K562 (cell line): ENCODE measurements at regions not wholly inside any gene's neighbourhood (a gene's known extent, or its start where the extent isn't known, plus 50 kb on each side); places are given as distances from the start of the nearest gene placed in this dataset.

Experiments
- ATAC-seq: fragments of 200-7000 bp; cut with Tn5 transposase; 3 replicates; pipeline ENCODE4 v1.9.1; 2020; ENCODE audit warnings: moderate library complexity
- BruUV-seq: library from RNA; stranded (reverse); fragments of 400-500 nt; replicated peaks from 2 replicates; lab custom pipeline; 2021; lab: Mats Ljungman, UMichigan
- CTCF ChIA-PET: fragments of 300-600 bp; formaldehyde crosslinking; extraction: SDS; loops from one replicate; lab custom pipeline; 2021; ENCODE audit warnings: low intra/inter-chr PET ratio; lab: Yijun Ruan, JAX
- POLR2A ChIA-PET: fragments of 300-600, 350-650 bp; sonication (Branson Sonifier 250); formaldehyde crosslinking; extraction: SDS; loops from one replicate; lab custom pipeline; 2021; ENCODE audit warnings: antibody characterized with exemption, inconsistent platforms; lab: Yijun Ruan, JAX
- DNase-seq, 4 experiments: peaks; one replicate each; pipeline versions ENCODE4 v3.0.0 to v3.0.0-alpha.2; 2011 to 2018; ENCODE audit warnings: low spot score in 3 of 4, mixed read lengths in 3 of 4; ENCODE audit errors: extremely low read depth in 1 of 4
- FAIRE-seq: peaks from 2 replicates; lab custom pipeline; 2011; peaks lifted over from hg19 to GRCh38; lab: Jason Lieb, UNC
- H2AFZ ChIP-seq: 2 replicates; pipeline ENCODE4 v1.6.0; 2011; ENCODE audit warnings: low read depth, low read length, control low read depth, inconsistent platforms
- H3K27ac ChIP-seq: fragments of 200-600 bp; 3 replicates; pipeline ENCODE4 v1.8.0; 2011; ENCODE audit warnings: low read depth, mild to moderate bottlenecking, control low read depth, inconsistent platforms, low read length, moderate library complexity, mixed read lengths; ENCODE audit errors: extremely low read depth
- H3K27me3 ChIP-seq, 2 experiments: fragments of 300-600 bp in 1 of 2; 2 replicates in 1 of 2; 3 replicates in 1 of 2; pipeline versions ENCODE4 v1.6.0 to v1.8.0; 2011; ENCODE audit warnings: inconsistent platforms in 2 of 2, low read length in 2 of 2, mild to moderate bottlenecking in 1 of 2, mixed read lengths in 1 of 2, moderate library complexity in 1 of 2; ENCODE audit not compliant: control insufficient read depth in 2 of 2, insufficient read depth in 2 of 2
- H3K36me3 ChIP-seq: fragments of 300-600 bp; 3 replicates; pipeline ENCODE4 v1.8.0; 2011; ENCODE audit warnings: mild to moderate bottlenecking, low read length, inconsistent platforms; ENCODE audit not compliant: control insufficient read depth, insufficient read depth
- H3K4me1 ChIP-seq, 2 experiments: fragments of 200-600 bp in 1 of 2; replicated peaks in 1 of 2; 2 replicates in 1 of 2; 3 replicates in 1 of 2; pipeline versions ENCODE4 v1.5.1 to v1.8.0; 2011; ENCODE audit warnings: inconsistent platforms in 2 of 2, low read length in 2 of 2, mild to moderate bottlenecking in 1 of 2, mixed read lengths in 1 of 2, moderate library complexity in 1 of 2; ENCODE audit not compliant: control insufficient read depth in 2 of 2, insufficient read depth in 2 of 2
- H3K4me2 ChIP-seq: 2 replicates; pipeline ENCODE4 v1.6.1; 2011; ENCODE audit warnings: low read length, control low read depth, inconsistent platforms, mixed read lengths; ENCODE audit not compliant: insufficient read depth
- H3K4me3 ChIP-seq: fragments of 200-600 bp; sonication (generic), shearing (Covaris generic); 2 replicates; pipeline ENCODE4 v1.5.1; 2016; ENCODE audit warnings: control low read depth, inconsistent platforms
- H3K79me2 ChIP-seq: fragments of 200-600 bp; 3 replicates; pipeline ENCODE4 v1.8.0; 2011; ENCODE audit warnings: low read length, inconsistent platforms; ENCODE audit not compliant: control insufficient read depth, insufficient read depth
- H3K9ac ChIP-seq, 2 experiments: 2 replicates each; pipeline versions ENCODE4 v1.6.0 to v1.6.1; 2011; ENCODE audit warnings: low read depth in 2 of 2, low read length in 2 of 2, control low read depth in 1 of 2, inconsistent platforms in 1 of 2, mild to moderate bottlenecking in 1 of 2, mixed read lengths in 1 of 2; ENCODE audit not compliant: insufficient read depth in 1 of 2
- H3K9me1 ChIP-seq: one replicate; pipeline ENCODE4 v1.6.0; 2011; ENCODE audit warnings: inconsistent platforms, mild to moderate bottlenecking, low read length, moderate library complexity; ENCODE audit not compliant: control insufficient read depth, insufficient read depth
- H3K9me3 ChIP-seq: replicated peaks from 2 replicates; pipeline ENCODE4 v1.5.1; 2011; ENCODE audit warnings: low read depth, low read length, inconsistent platforms; ENCODE audit not compliant: control insufficient read depth, insufficient read depth
- H4K20me1 ChIP-seq: replicated peaks from 2 replicates; pipeline ENCODE4 v1.6.1; 2011; ENCODE audit warnings: low read length, inconsistent platforms, mixed read lengths; ENCODE audit not compliant: control insufficient read depth, insufficient read depth
- FOXA1 ChIP-seq: fragments of 450-650 bp; IDR thresholded peaks from 2 replicates; pipeline ENCODE4 v1.6.1; 2016; ENCODE audit warnings: mild to moderate bottlenecking, borderline replicate concordance
- HMGXB4 ChIP-seq: sonication (generic); formaldehyde crosslinking; IDR thresholded peaks from 2 replicates; pipeline ENCODE4 v1.8.1; 2023; ENCODE audit warnings: mild to moderate bottlenecking, missing genetic modification reagents
- KLF13 ChIP-seq: fragments of 450-650 bp; IDR thresholded peaks from 2 replicates; pipeline ENCODE4 v1.6.1; 2016; ENCODE audit warnings: missing genetic modification characterization, low read depth, mild to moderate bottlenecking, missing compliant biosample characterization, moderate library complexity, borderline replicate concordance
- NFXL1 ChIP-seq: fragments of 450-650 bp; formaldehyde crosslinking; IDR thresholded peaks from 2 replicates; pipeline ENCODE4 v1.4.0; 2021; ENCODE audit warnings: mild to moderate bottlenecking
- U2AF1 ChIP-seq: fragments of 200-400 bp; formaldehyde crosslinking; optimal IDR thresholded peaks from 2 replicates; pipeline ENCODE3; 2017; ENCODE audit warnings: mild to moderate bottlenecking, low read depth, low read length, moderate library complexity
- ZFP91 ChIP-seq: sonication (generic); formaldehyde crosslinking; IDR thresholded peaks from 2 replicates; pipeline ENCODE4 v1.8.0; 2022; ENCODE audit warnings: mild to moderate bottlenecking, missing genetic modification reagents
- ZNF280B ChIP-seq: fragments of 250-450 bp; sonication (Bioruptor Pico); IDR thresholded peaks from 2 replicates; pipeline ENCODE4 v1.5.1; 2021; ENCODE audit warnings: mild to moderate bottlenecking
- ZNF583 ChIP-seq: fragments of 250-450 bp; sonication (Bioruptor Pico); IDR thresholded peaks from 2 replicates; pipeline ENCODE4 v1.4.0; 2020
- ZNF609 ChIP-seq: sonication (generic); formaldehyde crosslinking; IDR thresholded peaks from 2 replicates; pipeline ENCODE4 v1.8.1; 2023; ENCODE audit warnings: missing genetic modification reagents, mild to moderate bottlenecking, borderline replicate concordance
- ZNF717 ChIP-seq: fragments of 250-450 bp; sonication (Bioruptor Pico); IDR thresholded peaks from 2 replicates; pipeline ENCODE4 v1.5.0; 2021
- ZSCAN32 ChIP-seq: fragments of 450-650 bp; formaldehyde crosslinking; IDR thresholded peaks from 2 replicates; pipeline ENCODE4 v1.4.0; 2020; ENCODE audit warnings: mild to moderate bottlenecking, moderate library complexity
- WGBS: fragments of 100-300 bp; shearing (Covaris generic); methylation state at CpG from one replicate; pipeline ENCODE4 v1.1.6; 2016; ENCODE audit warnings: low coverage, mixed read lengths; ENCODE audit not compliant: insufficient coverage; ENCODE audit errors: missing lambda C conversion rate; 5-methylcytosine and 5-hydroxymethylcytosine counted together
- in situ Hi-C: fragments of 300-500 bp; cut with MboI; formaldehyde crosslinking; loops from 4 replicates; pipeline ENCODE4 v1.15.0; 2018; ENCODE audit warnings: inconsistent platforms, mixed read lengths
- intact Hi-C: fragments of 100-400 bp; cut with micrococcal nuclease; formaldehyde crosslinking; loops from 2 replicates; pipeline ENCODE4 v1.14.2; 2022

GRCh38 chr5:167285591-167285990 is 1005.9 kb upstream of the WWC1 start (continued):
- TF ChIP-seq ZNF609 (no peak), FOXA1 (no peak), ZNF717 (CRISPR knock-in tag) (no peak)

GRCh38 chr5:167286891-167287290 is 1004.6 kb upstream of the WWC1 start:
- in situ Hi-C loops (no loop called here), intact Hi-C loops (no loop called here)
- Histone ChIP-seq H3K9ac (no peak overlapping the region), H3K27ac (no peak overlapping the region), H3K9me1 (no peaks in the 10 kb centered on the region), H4K20me1 (no peaks in the 10 kb centered on the region), H3K79me2 (no peaks in the 10 kb centered on the region), H3K36me3 (no peaks in the 10 kb centered on the region), H3K4me1 (no peaks in the 10 kb centered on the region), H3K9me3 (no peaks in the 10 kb centered on the region), H3K27me3 (no peaks in the 10 kb centered on the region), H3K4me2 (no peak overlapping the region), H3K4me3 (no peak overlapping the region), H2AFZ (no peak overlapping the region)
- ATAC-seq, result no peak
- POLR2A ChIA-PET, result no interaction called here
- DNase-seq, result no peak
- CTCF ChIA-PET, result no interaction called here
- WGBS, result 5% methylated on average over 1 of the region's 1 CpG
- FAIRE-seq, result no peak
- BruUV-seq, result no TSS peak
- TF ChIP-seq U2AF1 (no peak), ZNF280B (CRISPR knock-in tag) (no peak), KLF13 (tag) (no peak), ZSCAN32 (CRISPR knock-in tag) (no peak), ZFP91 (CRISPR knock-in tag) (no peak), ZNF583 (CRISPR knock-in tag) (no peak), HMGXB4 (no peak), ZNF717 (CRISPR knock-in tag) (no peak), NFXL1 (CRISPR knock-in tag) (no peak)
